IPS-18c (cell line): ENCODE measurements at regions not wholly inside any gene's neighbourhood (a gene's known extent, or its start where the extent isn't known, plus 50 kb on each side); places are given as distances from the start of the nearest gene placed in this dataset.

Source experiments
- H3K4me3 ChIP-seq: 2 replicates; pipeline ENCODE4 v1.7.0; 2013; ENCODE audit warnings: low read depth, mild to moderate bottlenecking, low read length, moderate library complexity; ENCODE audit not compliant: insufficient read depth
- H3K9me3 ChIP-seq: one replicate; pipeline ENCODE4 v1.6.1; 2013; ENCODE audit warnings: mild to moderate bottlenecking, low read length, moderate library complexity; ENCODE audit not compliant: control insufficient read depth, insufficient read depth

DNA sequence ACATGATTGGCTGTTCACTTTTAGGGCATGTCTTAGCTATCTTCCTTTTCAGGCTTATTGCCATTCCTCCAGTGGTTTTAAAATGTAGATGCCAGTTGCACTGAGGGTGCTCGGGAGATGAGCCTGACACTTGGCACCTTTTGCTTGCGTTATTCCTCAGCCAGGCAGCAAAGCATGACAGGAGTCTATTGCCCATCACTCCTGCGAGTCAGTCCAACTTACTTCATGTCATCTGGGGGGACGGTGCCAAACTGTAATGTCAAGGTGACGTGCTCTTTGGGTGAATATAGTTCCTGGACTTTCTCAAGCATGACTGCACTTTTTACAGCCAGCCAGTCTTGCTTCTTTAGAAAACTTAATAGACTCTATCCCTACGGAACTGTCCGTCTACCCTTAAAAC lies 406.0 kb upstream of the C2CD4B start:
- Histone ChIP-seq H3K4me3 (no peak overlapping the region), H3K9me3 (no peaks in the 10 kb centered on the region)

GRCh38 chr15:62572797-62573196 lies 407.7 kb upstream of the C2CD4B start:
- no peak overlapping the region for H3K4me3 ChIP-seq
- H3K9me3 ChIP-seq, result no peaks in the 10 kb centered on the region

DNA sequence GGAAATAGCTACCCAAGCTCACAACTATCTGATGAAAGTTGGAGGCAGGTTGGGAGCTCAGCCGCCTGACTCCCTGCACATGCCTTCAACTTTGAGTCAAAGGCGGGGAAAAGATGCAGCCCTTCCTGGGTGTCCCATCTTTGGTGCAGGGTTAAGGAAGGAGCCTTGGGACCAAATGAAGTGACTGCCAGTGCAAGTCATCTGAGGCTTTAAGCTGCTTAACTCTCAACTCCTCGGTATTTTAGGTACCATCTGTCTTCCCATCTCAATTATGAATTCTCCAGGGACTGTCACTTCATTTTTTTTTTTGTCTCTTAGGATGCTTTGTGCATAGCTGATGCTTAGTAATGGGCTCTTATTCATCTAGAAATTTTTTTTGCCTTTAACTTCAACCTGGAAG lies 408.8 kb upstream of the C2CD4B start:
- Histone ChIP-seq H3K9me3 (no peaks in the 10 kb centered on the region), H3K4me3 (no peak overlapping the region)

DNA sequence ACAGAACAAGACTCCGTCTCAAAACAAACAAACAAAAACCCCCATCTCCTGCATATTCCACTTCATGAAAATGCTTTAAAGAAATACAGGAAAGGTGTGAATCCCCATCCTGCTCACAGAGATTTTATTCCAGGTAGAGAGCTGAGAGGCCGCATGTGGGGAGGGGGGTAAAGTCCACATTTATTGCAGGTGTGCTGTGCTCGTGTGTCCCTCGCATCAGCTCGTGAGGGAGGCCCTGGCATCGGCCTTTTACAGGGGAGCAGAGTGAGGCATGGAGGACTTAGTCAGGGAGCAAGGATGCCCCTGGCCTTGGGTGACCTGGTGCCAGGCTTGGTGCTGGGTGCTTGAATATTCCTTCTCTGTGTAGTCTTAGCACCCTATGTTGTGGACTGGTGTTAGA lies 413.5 kb upstream of the C2CD4B start:
- H3K9me3 ChIP-seq, result no peaks in the 10 kb centered on the region
- H3K4me3 ChIP-seq, result no peak overlapping the region

DNA sequence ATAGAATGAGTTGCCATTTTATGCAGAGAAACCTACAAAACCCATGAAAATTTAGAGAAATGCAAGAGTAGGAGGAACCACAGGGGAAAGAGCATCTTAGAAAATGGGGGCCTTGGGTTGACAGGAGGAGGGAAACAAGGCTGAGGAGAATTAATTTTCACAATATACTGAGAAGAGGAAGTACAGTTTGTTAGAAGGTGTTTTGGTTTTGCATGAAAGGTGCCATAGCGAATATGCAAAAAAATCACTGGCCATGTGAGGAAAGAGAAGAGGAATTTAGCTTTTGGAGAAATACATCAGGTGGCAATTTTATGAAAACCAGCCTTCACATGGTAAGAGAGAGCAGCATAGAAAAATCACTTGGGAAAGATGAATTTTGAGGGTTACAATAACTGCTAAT lies 413.9 kb upstream of the C2CD4B start:
- Histone ChIP-seq H3K4me3 (no peak overlapping the region), H3K9me3 (no peaks in the 10 kb centered on the region)

GRCh38 chr15:62579842-62580241 lies 414.8 kb upstream of the C2CD4B start:
- H3K9me3 ChIP-seq, result no peaks in the 10 kb centered on the region
- H3K4me3 ChIP-seq, result no peak overlapping the region

GRCh38 chr15:62582580-62582979 lies 417.5 kb upstream of the C2CD4B start:
- Histone ChIP-seq H3K4me3 (no peak overlapping the region), H3K9me3 (no peaks in the 10 kb centered on the region)

DNA sequence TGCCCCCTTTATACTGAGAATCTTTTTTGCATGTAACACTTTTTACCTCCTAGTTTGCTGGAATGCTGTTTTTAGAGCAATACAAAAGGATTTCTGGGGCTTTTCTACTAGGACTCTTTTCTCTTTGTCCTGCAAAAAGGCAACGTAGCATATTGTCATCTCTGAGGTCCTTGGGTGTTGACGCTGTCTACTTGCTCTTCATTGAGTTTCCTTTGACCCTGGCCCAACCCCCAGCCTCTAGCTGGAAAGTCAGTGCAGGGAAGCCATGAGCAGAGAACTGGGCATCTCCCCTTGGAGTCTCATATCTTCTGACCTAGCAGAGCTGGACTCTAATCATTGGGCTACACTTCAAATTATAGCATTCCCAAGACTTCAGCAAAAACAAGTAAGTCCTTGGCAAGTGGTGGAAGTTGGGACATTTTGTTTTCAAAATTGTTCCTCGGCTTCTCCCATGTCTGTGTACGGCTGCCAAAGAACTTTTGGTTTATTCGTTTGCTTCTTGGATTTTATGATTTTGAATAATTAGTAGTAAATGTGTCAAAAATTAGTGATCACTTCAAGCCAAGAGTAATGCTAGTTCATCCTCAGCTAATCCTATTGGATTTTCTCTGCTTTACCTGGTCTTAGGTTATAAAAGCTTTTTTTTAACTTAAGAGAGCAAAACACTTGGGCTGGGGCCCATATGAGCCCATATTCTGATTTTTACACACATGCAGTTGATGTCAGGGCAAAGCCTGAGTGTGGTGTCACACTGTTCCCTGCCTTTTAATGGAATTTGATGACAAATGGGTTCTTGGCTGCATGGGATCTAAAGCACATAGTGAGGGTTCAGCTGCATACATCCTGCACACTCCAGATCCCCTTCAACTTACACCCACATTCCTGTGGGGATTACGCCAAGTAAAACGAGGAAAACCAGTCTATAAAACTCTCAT lies 419.5 kb upstream of the C2CD4B start:
- Histone ChIP-seq H3K9me3 (no peaks in the 10 kb centered on the region), H3K4me3 (no peak overlapping the region)

GRCh38 chr15:62588938-62589670 lies 424.0 kb upstream of the C2CD4B start:
- H3K4me3 ChIP-seq, result no peak overlapping the region
- no peaks in the 10 kb centered on the region for H3K9me3 ChIP-seq

DNA sequence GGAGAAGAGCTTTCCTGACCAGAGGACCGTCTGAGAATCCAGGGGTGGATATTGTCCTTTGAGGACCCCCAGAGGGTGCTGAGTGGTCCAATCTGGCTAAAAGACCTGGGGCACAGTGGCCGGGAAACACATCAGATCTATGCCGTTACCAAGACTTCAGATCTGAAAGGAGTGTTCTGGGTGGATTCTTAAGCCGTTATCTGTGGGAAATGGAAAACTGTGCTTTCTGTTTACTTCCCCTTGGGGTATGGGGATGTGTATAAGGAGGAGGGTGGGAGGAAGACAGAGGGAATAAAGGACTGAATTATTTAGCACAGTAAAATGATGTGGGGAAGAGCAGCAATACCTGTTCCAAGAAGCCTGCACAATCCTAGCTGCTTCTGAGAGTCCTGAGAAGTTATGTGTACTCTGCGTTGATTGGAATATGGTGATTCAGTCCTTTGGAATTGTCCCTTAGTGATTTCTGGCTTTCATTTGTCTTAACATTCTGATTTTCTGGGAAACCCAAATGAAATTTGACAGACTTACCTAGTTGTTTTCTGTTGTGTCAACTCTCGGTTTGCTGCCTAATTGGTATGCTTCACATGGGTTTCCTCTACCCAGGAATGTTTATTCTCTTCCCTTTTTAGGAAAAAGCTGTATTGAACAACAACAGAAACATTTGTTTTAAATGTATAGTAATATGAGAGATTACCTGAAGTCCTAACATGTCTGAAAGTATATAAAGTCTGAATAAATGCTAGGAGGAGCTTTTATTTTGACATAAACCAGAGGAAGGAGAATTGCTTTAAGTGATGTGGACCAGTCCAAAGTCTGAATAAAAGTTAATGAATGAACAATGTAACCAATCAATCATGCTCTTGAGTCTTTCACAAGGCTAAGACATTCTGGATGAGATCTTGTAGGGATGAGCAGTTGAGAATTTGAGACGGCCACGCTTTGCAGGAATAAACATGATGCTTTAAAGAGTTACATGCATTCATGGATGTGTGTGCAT lies 427.1 kb upstream of the C2CD4B start:
- no peaks in the 10 kb centered on the region for H3K9me3 ChIP-seq
- no peak overlapping the region for H3K4me3 ChIP-seq

DNA sequence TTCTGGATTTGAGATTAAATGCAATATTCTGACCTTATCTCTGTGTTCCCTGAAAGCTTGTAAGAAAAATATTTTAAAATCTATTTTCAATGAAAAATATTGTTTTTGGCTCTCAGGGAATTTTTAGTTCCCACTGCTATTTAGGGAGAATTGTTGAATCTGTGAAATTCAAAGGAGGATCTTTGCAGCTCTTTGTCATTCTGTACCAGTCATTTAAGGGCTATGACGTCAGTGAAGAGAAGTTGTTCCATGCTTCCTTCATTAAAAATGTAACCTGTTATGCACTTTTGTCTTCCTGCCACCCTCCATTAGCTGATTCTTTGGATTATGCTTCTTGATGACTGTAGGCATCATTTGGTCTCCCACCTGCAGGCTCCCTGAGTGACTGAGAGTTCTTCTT lies 427.8 kb upstream of the C2CD4B start:
- Histone ChIP-seq H3K9me3 (no peaks in the 10 kb centered on the region), H3K4me3 (no peak overlapping the region)

GRCh38 chr15:62593681-62594399 lies 428.8 kb upstream of the C2CD4B start:
- H3K4me3 ChIP-seq, result no peak overlapping the region
- H3K9me3 ChIP-seq, result no peaks in the 10 kb centered on the region

GRCh38 chr15:62598217-62598616 lies 433.1 kb upstream of the C2CD4B start:
- Histone ChIP-seq H3K9me3 (no peaks in the 10 kb centered on the region), H3K4me3 (no peak overlapping the region)

DNA sequence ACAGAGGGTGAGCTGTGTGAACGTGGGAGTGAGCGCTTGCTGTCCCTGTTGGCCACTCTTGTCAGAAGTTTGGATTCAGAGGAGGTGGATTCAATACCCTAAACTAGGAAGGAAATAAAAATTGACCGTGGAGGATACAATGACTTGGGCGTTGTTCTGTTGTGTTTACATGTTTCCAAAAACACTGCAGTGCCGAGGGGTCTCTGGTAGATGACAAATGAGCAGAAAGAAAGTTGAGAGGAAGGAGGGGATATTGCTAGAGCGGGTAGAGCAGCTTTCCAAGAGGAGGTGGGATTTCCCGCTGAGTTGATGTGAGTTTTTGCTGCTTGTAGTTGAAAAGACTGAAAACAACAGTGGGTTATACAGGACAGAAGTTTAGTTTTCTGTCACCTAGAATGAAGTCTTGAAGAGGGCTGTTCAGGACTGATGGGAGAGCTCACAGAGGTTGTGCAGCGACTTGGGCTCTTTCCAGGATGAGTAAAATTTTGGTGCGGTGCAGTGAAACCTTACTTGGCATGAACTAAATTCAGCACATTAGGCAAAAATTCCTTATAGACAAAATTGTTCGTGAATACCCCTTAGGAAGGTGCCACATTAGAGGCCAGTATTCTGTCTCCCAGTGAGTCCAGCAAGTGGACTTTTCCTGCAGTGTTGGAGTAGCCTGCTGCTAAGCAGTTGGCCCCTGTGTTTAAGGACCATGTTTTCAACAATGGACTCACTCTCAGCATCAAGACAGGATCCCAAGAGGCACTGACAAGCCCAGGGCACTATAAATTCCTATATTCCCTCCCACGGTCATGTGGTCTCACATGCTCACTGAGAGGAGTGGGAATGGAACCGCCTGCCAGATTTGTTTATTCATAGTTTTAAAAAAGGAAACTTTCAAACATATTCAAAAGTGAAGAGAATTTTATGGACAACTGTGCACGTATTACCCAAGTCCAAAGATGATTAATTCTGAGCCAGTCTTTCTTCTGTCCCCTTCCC lies 435.0 kb upstream of the C2CD4B start:
- Histone ChIP-seq H3K4me3 (no peak overlapping the region), H3K9me3 (no peaks in the 10 kb centered on the region)

DNA sequence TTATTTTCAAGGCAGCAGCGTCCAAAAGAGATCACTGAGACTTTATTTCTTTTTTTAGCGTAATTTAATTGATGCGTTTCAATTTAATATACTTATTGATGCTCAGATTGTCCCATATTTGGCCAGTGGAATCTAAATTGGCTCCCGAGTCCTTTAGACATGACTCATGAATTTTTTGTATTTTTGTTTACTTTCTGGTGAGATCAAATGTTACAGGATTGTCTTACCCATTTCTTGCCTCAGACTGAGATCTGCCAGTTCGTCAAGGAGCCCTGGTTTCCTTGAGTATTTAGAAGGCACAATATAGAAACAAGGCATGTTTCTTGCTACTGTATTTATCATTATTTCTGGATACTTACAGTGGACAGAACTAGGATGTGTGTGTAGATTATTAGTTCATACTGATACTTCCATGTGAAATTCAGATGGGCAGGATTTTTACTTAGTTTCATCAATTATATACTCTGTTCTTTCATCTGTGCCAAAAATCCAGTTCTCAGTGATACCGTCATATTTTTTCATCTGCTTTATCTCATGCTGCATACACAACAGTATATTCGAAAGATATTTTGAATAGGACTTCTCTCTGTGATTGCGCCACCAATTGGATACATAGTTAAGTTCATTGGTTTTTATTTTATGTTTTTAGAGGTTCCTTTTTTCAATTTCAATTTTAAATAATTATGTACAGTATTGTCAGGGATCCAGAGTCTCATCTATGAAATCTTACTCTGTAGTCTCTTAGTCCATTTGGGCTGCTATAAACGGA lies 436.9 kb upstream of the C2CD4B start:
- H3K4me3 ChIP-seq, result no peak overlapping the region
- H3K9me3 ChIP-seq, result peaks cover 2% of the 10 kb centered on the region
